H9 (cell line): ENCODE measurements at regions not wholly inside any gene's neighbourhood (a gene's known extent, or its start where the extent isn't known, plus 50 kb on each side); places are given as distances from the start of the nearest gene placed in this dataset.

Source experiments
- DNase-seq: peaks from one replicate; pipeline ENCODE4 v3.0.0-alpha.2; 2017
- H2AFZ ChIP-seq: one replicate; pipeline ENCODE4 v1.6.1; 2013; ENCODE audit warnings: mild to moderate bottlenecking, low read length, control low read depth, moderate library complexity
- H2AK5ac ChIP-seq: 2 replicates; pipeline ENCODE4 v1.6.1; 2013; ENCODE audit warnings: low read length, control low read depth, mixed read lengths; ENCODE audit not compliant: insufficient read length
- H2BK120ac ChIP-seq: one replicate; pipeline ENCODE4 v1.6.1; 2013; ENCODE audit warnings: low read depth, mild to moderate bottlenecking, low read length, control low read depth, inconsistent platforms; ENCODE audit not compliant: poor library complexity, severe bottlenecking
- H2BK12ac ChIP-seq: 2 replicates; pipeline ENCODE4 v1.6.1; 2013; ENCODE audit warnings: low read length, control low read depth, mixed read lengths, low read depth; ENCODE audit not compliant: insufficient read length
- H2BK15ac ChIP-seq: 2 replicates; pipeline ENCODE4 v1.6.1; 2013; ENCODE audit warnings: low read depth, low read length, control low read depth
- H2BK20ac ChIP-seq: one replicate; pipeline ENCODE4 v1.6.1; 2013; ENCODE audit warnings: low read depth, mild to moderate bottlenecking, low read length, control low read depth, inconsistent platforms; ENCODE audit not compliant: poor library complexity, severe bottlenecking
- H2BK5ac ChIP-seq: 2 replicates; pipeline ENCODE4 v1.6.1; 2013; ENCODE audit warnings: low read length, control low read depth, mixed read lengths; ENCODE audit not compliant: insufficient read length
- H3K14ac ChIP-seq: 2 replicates; pipeline ENCODE4 v1.6.1; 2013; ENCODE audit warnings: low read length, control low read depth; ENCODE audit not compliant: insufficient read depth
- H3K18ac ChIP-seq: 2 replicates; pipeline ENCODE4 v1.6.1; 2013; ENCODE audit warnings: low read depth, mild to moderate bottlenecking, mixed read lengths, low read length, control low read depth; ENCODE audit not compliant: insufficient read length
- H3K23ac ChIP-seq: 2 replicates; pipeline ENCODE4 v1.6.1; 2013; ENCODE audit warnings: low read length, control low read depth, mixed read lengths, low read depth; ENCODE audit not compliant: insufficient read length
- H3K23me2 ChIP-seq: 2 replicates; pipeline ENCODE4 v1.6.1; 2013; ENCODE audit warnings: low read depth, mild to moderate bottlenecking, mixed read lengths, low read length, control low read depth; ENCODE audit not compliant: insufficient read length, poor library complexity, severe bottlenecking
- H3K27ac ChIP-seq: 2 replicates; pipeline ENCODE4 v1.5.1; 2013; ENCODE audit warnings: low read length, control low read depth, mixed read lengths, low read depth; ENCODE audit not compliant: insufficient read length
- H3K27me3 ChIP-seq: 2 replicates; pipeline ENCODE4 v1.6.1; 2013; ENCODE audit warnings: low read length, control low read depth, inconsistent platforms; ENCODE audit not compliant: insufficient read depth
- H3K4ac ChIP-seq: 2 replicates; pipeline ENCODE4 v1.6.1; 2013; ENCODE audit warnings: low read depth, mild to moderate bottlenecking, control low read depth, inconsistent platforms, low read length, moderate library complexity
- H3K4me1 ChIP-seq: 2 replicates; pipeline ENCODE4 v1.6.1; 2013; ENCODE audit warnings: low read length, control low read depth, inconsistent platforms; ENCODE audit not compliant: insufficient read depth
- H3K4me2 ChIP-seq: 2 replicates; pipeline ENCODE4 v1.6.1; 2013; ENCODE audit warnings: low read length, control low read depth, mixed read lengths; ENCODE audit not compliant: insufficient read length, insufficient read depth
- H3K56ac ChIP-seq: 2 replicates; pipeline ENCODE4 v1.6.1; 2013; ENCODE audit warnings: low read depth, mild to moderate bottlenecking, mixed read lengths, low read length, control low read depth; ENCODE audit not compliant: insufficient read length
- H3K79me1 ChIP-seq: 2 replicates; pipeline ENCODE4 v1.6.1; 2013; ENCODE audit warnings: low read depth, mild to moderate bottlenecking, moderate library complexity, low read length, control low read depth, inconsistent platforms; ENCODE audit not compliant: insufficient read depth, poor library complexity, severe bottlenecking
- H3K79me2 ChIP-seq: 2 replicates; pipeline ENCODE4 v1.6.1; 2013; ENCODE audit warnings: low read length, control low read depth, inconsistent platforms; ENCODE audit not compliant: insufficient read depth
- H3K9ac ChIP-seq: 2 replicates; pipeline ENCODE4 v1.6.1; 2013; ENCODE audit warnings: low read length, control low read depth, mixed read lengths; ENCODE audit not compliant: insufficient read length; ENCODE audit errors: extremely low read depth
- H3K9me3 ChIP-seq: one replicate; pipeline ENCODE4 v1.6.1; 2013; ENCODE audit warnings: low read depth, low read length, inconsistent platforms; ENCODE audit not compliant: control insufficient read depth
- H3T11ph ChIP-seq: one replicate; pipeline ENCODE4 v1.6.1; 2013; ENCODE audit warnings: mild to moderate bottlenecking, low read length, control low read depth, inconsistent platforms
- H4K20me1 ChIP-seq: one replicate; pipeline ENCODE4 v1.6.1; 2013; ENCODE audit not compliant: control insufficient read depth, insufficient read length, insufficient read depth
- H4K5ac ChIP-seq: 2 replicates; pipeline ENCODE4 v1.6.1; 2013; ENCODE audit warnings: low read depth, mild to moderate bottlenecking, mixed read lengths, low read length, control low read depth; ENCODE audit not compliant: insufficient read length
- H4K8ac ChIP-seq: replicated peaks from 2 replicates; pipeline ENCODE4 v1.6.1; 2013; ENCODE audit warnings: low read length, control low read depth, mixed read lengths, low read depth; ENCODE audit not compliant: insufficient read length
- H4K91ac ChIP-seq: 2 replicates; pipeline ENCODE4 v1.6.1; 2013; ENCODE audit warnings: low read depth, mild to moderate bottlenecking, moderate library complexity, mixed read lengths, low read length, control low read depth; ENCODE audit not compliant: insufficient read length
- H3K27ac Mint-ChIP-seq, 3 experiments: 2 replicates in 2 of 3; 3 replicates in 1 of 3; pipeline ENCODE4 v1.8.0; 2020 to 2021; ENCODE audit warnings: mixed read lengths in 3 of 3, mild to moderate bottlenecking in 1 of 3, moderate library complexity in 1 of 3
- H3K27me3 Mint-ChIP-seq: 2 replicates; pipeline ENCODE4 v1.8.0; 2021; ENCODE audit warnings: low read depth, mild to moderate bottlenecking, moderate library complexity, mixed read lengths
- H3K36me3 Mint-ChIP-seq, 3 experiments: 2 replicates in 2 of 3; 3 replicates in 1 of 3; pipeline ENCODE4 v1.8.0; 2020 to 2021; ENCODE audit warnings: low read depth in 3 of 3, mixed read lengths in 3 of 3; ENCODE audit not compliant: insufficient read depth in 1 of 3
- H3K4me1 Mint-ChIP-seq, 2 experiments: 2 replicates each; pipeline ENCODE4 v1.8.0; 2020; ENCODE audit warnings: mixed read lengths in 2 of 2
- H3K4me3 Mint-ChIP-seq, 2 experiments: 2 replicates in 1 of 2; 3 replicates in 1 of 2; pipeline ENCODE4 v1.8.0; 2020 to 2021; ENCODE audit warnings: mild to moderate bottlenecking in 2 of 2, mixed read lengths in 2 of 2, moderate library complexity in 1 of 2
- H3K9me3 Mint-ChIP-seq, 2 experiments: 2 replicates in 1 of 2; 3 replicates in 1 of 2; pipeline ENCODE4 v1.8.0; 2020; ENCODE audit warnings: mild to moderate bottlenecking in 2 of 2, mixed read lengths in 2 of 2, moderate library complexity in 1 of 2
- WGBS: extraction: QIAGEN DNeasy Blood & Tissue Kit; methylation state at CpG from one replicate; pipeline ENCODE4 v1.1.7; 2013; ENCODE audit warnings: missing lambda C conversion rate, low lambda C conversion rate, mixed read lengths; ENCODE audit not compliant: insufficient read length; ENCODE audit errors: extremely low coverage; 5-methylcytosine and 5-hydroxymethylcytosine counted together
- TF ChIP-seq, protein P1 (sequence below): fragments of 200-600 bp; sonication (generic); conservative IDR thresholded peaks from 3 replicates; pipeline ENCODE4 v1.8.0; 2021; ENCODE audit warnings: antibody characterized with exemption, mild to moderate bottlenecking

DNA sequence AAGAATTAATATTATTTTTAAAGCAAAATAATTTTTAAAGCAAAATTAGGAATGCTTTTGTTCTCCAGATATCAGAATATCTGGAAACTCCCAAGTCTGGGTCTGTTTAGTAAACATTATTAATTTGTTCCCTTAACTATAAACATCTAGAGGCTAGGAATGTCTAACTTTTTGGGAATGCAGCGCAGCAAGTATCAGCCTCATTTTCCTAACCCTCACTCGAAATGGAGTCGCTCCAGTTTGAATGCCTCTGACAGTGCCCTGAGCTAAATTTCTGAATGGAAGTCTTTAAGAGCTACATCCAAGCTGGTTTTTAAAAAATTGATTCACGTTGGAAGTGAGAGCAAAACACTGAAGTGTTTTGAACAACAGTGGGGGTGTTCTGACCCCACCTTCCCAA, 74.4 kb upstream of the WNT7A start:
- H3K27ac ChIP-seq = no peak overlapping the region
- H2AFZ ChIP-seq = no peak overlapping the region
- H3K14ac ChIP-seq = no peak overlapping the region
- no peak overlapping the region for H2AK5ac ChIP-seq
- peaks cover 10 to 36% of the 10 kb centered on the region in 2 experiments for H3K9me3 Mint-ChIP-seq
- TF ChIP-seq, protein P1, sequence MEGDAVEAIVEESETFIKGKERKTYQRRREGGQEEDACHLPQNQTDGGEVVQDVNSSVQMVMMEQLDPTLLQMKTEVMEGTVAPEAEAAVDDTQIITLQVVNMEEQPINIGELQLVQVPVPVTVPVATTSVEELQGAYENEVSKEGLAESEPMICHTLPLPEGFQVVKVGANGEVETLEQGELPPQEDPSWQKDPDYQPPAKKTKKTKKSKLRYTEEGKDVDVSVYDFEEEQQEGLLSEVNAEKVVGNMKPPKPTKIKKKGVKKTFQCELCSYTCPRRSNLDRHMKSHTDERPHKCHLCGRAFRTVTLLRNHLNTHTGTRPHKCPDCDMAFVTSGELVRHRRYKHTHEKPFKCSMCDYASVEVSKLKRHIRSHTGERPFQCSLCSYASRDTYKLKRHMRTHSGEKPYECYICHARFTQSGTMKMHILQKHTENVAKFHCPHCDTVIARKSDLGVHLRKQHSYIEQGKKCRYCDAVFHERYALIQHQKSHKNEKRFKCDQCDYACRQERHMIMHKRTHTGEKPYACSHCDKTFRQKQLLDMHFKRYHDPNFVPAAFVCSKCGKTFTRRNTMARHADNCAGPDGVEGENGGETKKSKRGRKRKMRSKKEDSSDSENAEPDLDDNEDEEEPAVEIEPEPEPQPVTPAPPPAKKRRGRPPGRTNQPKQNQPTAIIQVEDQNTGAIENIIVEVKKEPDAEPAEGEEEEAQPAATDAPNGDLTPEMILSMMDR = no peak
- no peak overlapping the region for H2BK12ac ChIP-seq
- H4K91ac ChIP-seq = no peak overlapping the region
- H3K27me3 ChIP-seq = no peaks in the 10 kb centered on the region
- H3K4ac ChIP-seq = no peak overlapping the region
- H3K4me1 ChIP-seq = no peaks in the 10 kb centered on the region
- H3K79me2 ChIP-seq = no peaks in the 10 kb centered on the region
- H4K20me1 ChIP-seq = no peaks in the 10 kb centered on the region
- no peak overlapping the region for H3K18ac ChIP-seq
- H2BK15ac ChIP-seq = no peak overlapping the region
- H4K8ac ChIP-seq = no peak overlapping the region
- H3K23ac ChIP-seq = no peak overlapping the region
- H3K56ac ChIP-seq = no peak overlapping the region
- H2BK120ac ChIP-seq = no peak overlapping the region
- DNase-seq = no peak
- no peak overlapping the region for H3K27ac Mint-ChIP-seq
- H3K9me3 ChIP-seq = no peaks in the 10 kb centered on the region
- H3K4me3 Mint-ChIP-seq = no peak overlapping the region
- no peaks in the 10 kb centered on the region for H3K23me2 ChIP-seq
- peaks cover under 1% of the 10 kb centered on the region in 2 experiments; a peak in 2 of 4 replicates for H3K4me1 Mint-ChIP-seq
- peaks cover 0 to 4% (median 3%) of the 10 kb centered on the region in 3 experiments; a peak in 3 of 7 replicates for H3K36me3 Mint-ChIP-seq
- no peak overlapping the region for H4K5ac ChIP-seq
- no peak overlapping the region for H3K9ac ChIP-seq
- no peak overlapping the region for H3T11ph ChIP-seq
- no peak overlapping the region for H2BK5ac ChIP-seq
- H3K4me2 ChIP-seq = no peak overlapping the region
- WGBS = no CpG with 5 or more reads among the region's 4 CpGs
- H3K27me3 Mint-ChIP-seq = peaks cover 15% of the 10 kb centered on the region
- no peak overlapping the region for H2BK20ac ChIP-seq
- no peaks in the 10 kb centered on the region for H3K79me1 ChIP-seq
